ENCODE measurements at regions not wholly inside any gene's neighbourhood (a gene's known extent, or its start where the extent isn't known, plus 50 kb on each side); places are given as distances from the start of the nearest gene placed in this dataset.

- H3K4me3 ChIP-seq (ENCODE audit: low read length): no peak overlapping the region
- DNase-seq (ENCODE audit: low read depth): no peak
- TF ChIP-seq CTCF (IDR thresholded peaks at IDR 0.05; ENCODE audit: insufficient read depth, low read depth, low read length, missing control alignments): no peak
Observed at GRCh38 chr7:111662386-111662785, 100.1 kb upstream of the IMMP2L start.

- no peak for TF ChIP-seq CTCF (IDR thresholded peaks at IDR 0.05; ENCODE audit: insufficient read depth, low read depth, low read length, missing control alignments)
- H3K4me3 ChIP-seq (ENCODE audit: low read length): no peak overlapping the region
- DNase-seq (ENCODE audit: low read depth): no peak
Observed at GRCh38 chr7:111660478-111660877, 98.2 kb upstream of the IMMP2L start.

DNA sequence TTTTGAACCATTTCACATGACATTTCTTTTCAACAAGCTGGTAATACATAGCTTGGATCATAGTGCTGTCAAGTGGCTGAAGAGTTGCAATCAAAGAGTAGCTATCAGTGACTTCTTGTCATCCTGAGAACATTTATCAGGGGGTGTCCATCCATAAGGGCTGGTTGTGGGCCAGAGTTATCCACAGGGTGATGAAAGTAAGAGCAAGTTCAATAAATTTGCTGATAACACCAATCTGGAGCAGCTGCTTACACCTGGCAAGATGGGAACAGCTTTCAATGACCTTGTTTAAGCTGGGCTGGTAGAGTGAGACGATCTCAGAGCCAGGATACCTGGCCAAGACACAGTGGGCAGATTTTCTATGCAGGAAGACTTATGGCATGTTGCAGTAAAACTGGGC is 96.3 kb upstream of the IMMP2L start:
- no peak for DNase-seq (ENCODE audit: low read depth)
- TF ChIP-seq CTCF (IDR thresholded peaks at IDR 0.05; ENCODE audit: insufficient read depth, low read depth, low read length, missing control alignments): no peak
- H3K4me3 ChIP-seq (ENCODE audit: low read length): no peak overlapping the region

DNA sequence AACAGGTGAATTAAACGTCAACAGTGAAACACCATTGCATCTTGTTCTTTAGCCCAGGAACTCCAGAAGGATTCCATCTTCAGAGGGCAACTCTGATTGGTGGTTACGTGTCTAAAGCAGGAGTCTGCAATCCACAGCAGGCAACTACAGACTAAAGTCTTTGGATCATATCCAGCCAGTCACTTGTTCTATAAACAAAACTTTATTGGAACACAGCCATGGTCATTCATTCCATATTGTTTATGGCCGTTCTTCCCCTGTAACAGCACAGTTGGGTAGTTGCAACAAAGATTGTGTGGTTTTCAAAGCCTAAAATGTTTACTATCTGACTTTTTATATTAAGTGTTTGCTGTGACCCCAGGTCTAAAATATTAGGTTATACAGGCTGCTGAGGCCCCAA is 94.7 kb upstream of the IMMP2L start:
- no peak for DNase-seq (ENCODE audit: low read depth)
- no peak overlapping the region for H3K4me3 ChIP-seq (ENCODE audit: low read length)
- no peak for TF ChIP-seq CTCF (IDR thresholded peaks at IDR 0.05; ENCODE audit: insufficient read depth, low read depth, low read length, missing control alignments)

GRCh38 chr7:111654343-111654742 is 92.1 kb upstream of the IMMP2L start:
- DNase-seq (ENCODE audit: low read depth): no peak

GRCh38 chr7:111653846-111654245 is 91.6 kb upstream of the IMMP2L start:
- no peak for DNase-seq (ENCODE audit: low read depth)
- no peak overlapping the region for H3K4me3 ChIP-seq (ENCODE audit: low read length)
- TF ChIP-seq CTCF (IDR thresholded peaks at IDR 0.05; ENCODE audit: insufficient read depth, low read depth, low read length, missing control alignments): no peak

More at GRCh38 chr7:111654343-111654742, 92.1 kb upstream of the IMMP2L start:
- no peak for TF ChIP-seq CTCF (IDR thresholded peaks at IDR 0.05; ENCODE audit: insufficient read depth, low read depth, low read length, missing control alignments)
- no peak overlapping the region for H3K4me3 ChIP-seq (ENCODE audit: low read length)

DNA sequence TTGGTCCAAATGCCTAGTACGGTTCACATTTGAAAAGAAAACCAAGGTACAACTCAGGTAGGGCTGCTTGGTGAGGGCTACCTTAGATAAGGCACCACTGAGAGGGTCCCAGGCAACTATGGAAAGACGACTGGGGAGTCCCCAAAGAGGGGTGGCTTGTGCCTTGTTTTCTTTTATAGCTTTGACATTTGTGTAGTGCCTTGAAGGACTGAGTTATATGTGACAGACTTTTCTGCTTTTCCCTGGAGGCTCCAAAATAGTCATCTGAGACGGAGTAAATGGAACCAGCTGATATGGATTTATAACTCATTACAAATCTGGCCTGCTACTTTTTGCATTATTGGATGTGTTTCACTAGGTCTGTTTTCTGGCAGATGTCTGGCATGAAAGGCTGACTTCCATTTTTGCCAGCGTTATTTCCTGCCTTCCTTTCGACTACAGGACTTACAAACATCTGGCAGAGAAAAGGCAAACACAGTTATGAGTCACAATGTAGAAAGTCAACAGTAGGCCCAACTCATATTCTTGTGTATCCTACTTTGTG is 88.2 kb upstream of the IMMP2L start:
- no peak for TF ChIP-seq CTCF (IDR thresholded peaks at IDR 0.05; ENCODE audit: insufficient read depth, low read depth, low read length, missing control alignments)
- peak; percentile 73 for DNase-seq (ENCODE audit: low read depth)
- H3K4me3 ChIP-seq (ENCODE audit: low read length): no peak overlapping the region

Measured in epithelial cell of esophagus (primary cell).